ENCODE measurements at regions not wholly inside any gene's neighbourhood (a gene's known extent, or its start where the extent isn't known, plus 50 kb on each side); places are given as distances from the start of the nearest gene placed in this dataset.

DNA sequence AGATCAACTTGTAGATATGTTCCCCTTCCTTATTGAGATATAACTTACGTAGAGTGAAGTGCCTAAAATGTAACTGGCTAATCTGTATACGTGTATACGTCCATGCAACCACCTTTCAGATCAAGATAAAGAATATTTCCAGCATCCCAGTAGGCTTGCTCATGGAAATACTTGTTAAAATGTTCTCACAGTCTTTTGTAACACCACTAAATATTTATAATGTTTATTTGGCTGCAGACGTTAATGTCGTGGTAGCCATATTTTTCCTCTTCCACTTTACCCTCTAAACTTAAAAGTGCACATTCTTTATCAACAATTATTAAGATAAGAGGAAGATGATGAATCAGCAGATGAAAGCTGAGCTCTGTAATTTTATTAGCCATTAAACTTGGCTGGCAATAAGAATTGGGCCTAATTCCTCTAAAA is 447.4 kb downstream of the AEBP2 start:
- no peak overlapping the region for H2AFZ ChIP-seq (ENCODE audit: low read length)
- no peak overlapping the region for H3K4me3 ChIP-seq (ENCODE audit: low read length)
- H3K9me3 ChIP-seq (replicated peaks; ENCODE audit: insufficient read depth, low read length), result no peaks in the 10 kb centered on the region
- no peak overlapping the region for H3K27ac ChIP-seq (ENCODE audit: low read length)
- H3K9ac ChIP-seq (ENCODE audit: low read length), result no peak overlapping the region
- H3K4me2 ChIP-seq (ENCODE audit: low read depth, low read length), result no peak overlapping the region
- H3K4me1 ChIP-seq (ENCODE audit: low read length), result no peaks in the 10 kb centered on the region
- H3K79me2 ChIP-seq (ENCODE audit: low read length), result no peaks in the 10 kb centered on the region
- no peaks in the 10 kb centered on the region for H3F3A ChIP-seq (ENCODE audit: insufficient read depth, low read length)
- no peaks in the 10 kb centered on the region for H3K36me3 ChIP-seq (replicated peaks; ENCODE audit: insufficient read depth, low read length)
- no peak for TF ChIP-seq EZH2 (optimal IDR thresholded peaks at IDR 0.05; ENCODE audit: low read depth, low read length)
- TF ChIP-seq, protein P1, sequence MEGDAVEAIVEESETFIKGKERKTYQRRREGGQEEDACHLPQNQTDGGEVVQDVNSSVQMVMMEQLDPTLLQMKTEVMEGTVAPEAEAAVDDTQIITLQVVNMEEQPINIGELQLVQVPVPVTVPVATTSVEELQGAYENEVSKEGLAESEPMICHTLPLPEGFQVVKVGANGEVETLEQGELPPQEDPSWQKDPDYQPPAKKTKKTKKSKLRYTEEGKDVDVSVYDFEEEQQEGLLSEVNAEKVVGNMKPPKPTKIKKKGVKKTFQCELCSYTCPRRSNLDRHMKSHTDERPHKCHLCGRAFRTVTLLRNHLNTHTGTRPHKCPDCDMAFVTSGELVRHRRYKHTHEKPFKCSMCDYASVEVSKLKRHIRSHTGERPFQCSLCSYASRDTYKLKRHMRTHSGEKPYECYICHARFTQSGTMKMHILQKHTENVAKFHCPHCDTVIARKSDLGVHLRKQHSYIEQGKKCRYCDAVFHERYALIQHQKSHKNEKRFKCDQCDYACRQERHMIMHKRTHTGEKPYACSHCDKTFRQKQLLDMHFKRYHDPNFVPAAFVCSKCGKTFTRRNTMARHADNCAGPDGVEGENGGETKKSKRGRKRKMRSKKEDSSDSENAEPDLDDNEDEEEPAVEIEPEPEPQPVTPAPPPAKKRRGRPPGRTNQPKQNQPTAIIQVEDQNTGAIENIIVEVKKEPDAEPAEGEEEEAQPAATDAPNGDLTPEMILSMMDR (IDR thresholded peaks at IDR 0.05; ENCODE audit: low read length), result no peak
- no peak for TF ChIP-seq EZH2phosphoT487 (IDR thresholded peaks at IDR 0.05; ENCODE audit: low read length)
- H4K20me1 ChIP-seq (ENCODE audit: insufficient read depth, low read length), result no peaks in the 10 kb centered on the region
- no peaks in the 10 kb centered on the region for H3K9me2 ChIP-seq (replicated peaks; ENCODE audit: insufficient read depth, low read length)
- no peaks in the 10 kb centered on the region for H3K27me3 ChIP-seq (replicated peaks; ENCODE audit: insufficient read depth, low read length)
- DNase-seq, result no peak

DNA sequence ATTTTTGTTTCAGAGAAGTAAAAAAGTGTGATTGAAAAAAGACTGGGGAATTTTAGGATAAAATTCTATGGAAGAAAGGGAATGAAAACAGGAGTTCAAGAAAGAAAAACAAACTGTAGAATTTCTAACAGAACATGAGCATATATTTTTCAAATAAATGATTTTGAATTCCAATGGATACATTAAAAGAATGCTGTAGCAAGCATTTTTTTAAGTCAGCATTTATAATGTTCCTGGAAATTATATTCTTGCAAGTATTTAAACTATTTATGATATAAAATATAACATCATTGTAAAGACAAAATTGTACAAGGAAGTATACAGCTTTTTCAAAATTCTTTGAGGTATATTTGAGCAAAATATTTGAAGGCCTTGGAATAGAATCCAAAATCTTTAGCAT is 450.7 kb downstream of the AEBP2 start:
- H3K9me2 ChIP-seq (replicated peaks; ENCODE audit: insufficient read depth, low read length), result no peaks in the 10 kb centered on the region
- H2AFZ ChIP-seq (ENCODE audit: low read length), result no peak overlapping the region
- H4K20me1 ChIP-seq (ENCODE audit: insufficient read depth, low read length), result no peaks in the 10 kb centered on the region
- peaks cover 19% of the 10 kb centered on the region for H3K4me1 ChIP-seq (ENCODE audit: low read length)
- H3K9ac ChIP-seq (ENCODE audit: low read length), result no peak overlapping the region
- H3K4me3 ChIP-seq (ENCODE audit: low read length), result no peak overlapping the region
- H3K9me3 ChIP-seq (replicated peaks; ENCODE audit: insufficient read depth, low read length), result no peaks in the 10 kb centered on the region
- TF ChIP-seq EZH2 (optimal IDR thresholded peaks at IDR 0.05; ENCODE audit: low read depth, low read length) (no peak), EZH2phosphoT487 (IDR thresholded peaks at IDR 0.05; ENCODE audit: low read length) (no peak)
- TF ChIP-seq, protein P1 (IDR thresholded peaks at IDR 0.05; ENCODE audit: low read length), result no peak
- H3K27me3 ChIP-seq (replicated peaks; ENCODE audit: insufficient read depth, low read length), result no peaks in the 10 kb centered on the region
- DNase-seq, result no peak
- no peak overlapping the region for H3K27ac ChIP-seq (ENCODE audit: low read length)
- no peaks in the 10 kb centered on the region for H3K79me2 ChIP-seq (ENCODE audit: low read length)
- H3K36me3 ChIP-seq (replicated peaks; ENCODE audit: insufficient read depth, low read length), result no peaks in the 10 kb centered on the region
- no peak overlapping the region for H3K4me2 ChIP-seq (ENCODE audit: low read depth, low read length)
- peaks cover 9% of the 10 kb centered on the region for H3F3A ChIP-seq (ENCODE audit: insufficient read depth, low read length)

DNA sequence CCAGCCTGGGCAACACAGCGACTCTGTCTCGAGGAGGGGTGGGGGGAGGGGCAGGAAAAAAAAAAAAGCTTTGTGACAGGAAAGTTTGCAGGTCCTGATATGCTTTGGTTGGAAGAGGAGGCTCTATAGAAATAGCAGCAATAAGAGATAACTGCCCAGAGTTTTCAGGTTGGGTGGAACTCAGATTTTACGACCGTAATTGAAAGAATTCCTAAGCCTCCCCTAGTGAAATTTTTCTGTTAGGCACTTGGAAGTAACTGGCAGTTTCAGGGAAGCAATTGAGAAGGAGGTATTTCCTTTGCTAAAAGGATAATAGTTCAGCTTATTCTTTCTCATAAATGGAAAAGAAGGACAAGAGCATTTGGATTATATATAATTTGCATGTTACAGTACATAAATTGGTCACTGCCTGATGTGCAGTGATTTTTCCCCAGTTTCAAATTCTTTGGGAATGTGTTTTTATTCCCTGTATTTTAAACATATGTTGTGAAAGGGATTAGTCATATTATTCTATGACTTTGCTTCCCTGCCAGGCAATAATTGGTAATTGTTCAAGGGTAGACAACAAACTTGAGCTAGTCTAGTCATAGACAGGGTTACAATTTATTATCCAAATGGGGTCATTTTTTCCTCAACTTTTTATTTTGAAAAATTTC is 452.8 kb downstream of the AEBP2 start:
- no peaks in the 10 kb centered on the region for H3K36me3 ChIP-seq (replicated peaks; ENCODE audit: insufficient read depth, low read length)
- no peak overlapping the region for H3K4me2 ChIP-seq (ENCODE audit: low read depth, low read length)
- H3K27me3 ChIP-seq (replicated peaks; ENCODE audit: insufficient read depth, low read length), result no peaks in the 10 kb centered on the region
- no peak overlapping the region for H3K4me3 ChIP-seq (ENCODE audit: low read length)
- H3K9me3 ChIP-seq (replicated peaks; ENCODE audit: insufficient read depth, low read length), result no peaks in the 10 kb centered on the region
- no peaks in the 10 kb centered on the region for H3K79me2 ChIP-seq (ENCODE audit: low read length)
- no peak overlapping the region for H3K27ac ChIP-seq (ENCODE audit: low read length)
- no peaks in the 10 kb centered on the region for H3K9me2 ChIP-seq (replicated peaks; ENCODE audit: insufficient read depth, low read length)
- peaks cover 32% of the 10 kb centered on the region for H3K4me1 ChIP-seq (ENCODE audit: low read length)
- peaks cover 17% of the 10 kb centered on the region for H3F3A ChIP-seq (ENCODE audit: insufficient read depth, low read length)
- no peak for DNase-seq
- no peaks in the 10 kb centered on the region for H4K20me1 ChIP-seq (ENCODE audit: insufficient read depth, low read length)
- H3K9ac ChIP-seq (ENCODE audit: low read length), result no peak overlapping the region
- TF ChIP-seq EZH2phosphoT487 (IDR thresholded peaks at IDR 0.05; ENCODE audit: low read length) (no peak), EZH2 (optimal IDR thresholded peaks at IDR 0.05; ENCODE audit: low read depth, low read length) (no peak)
- TF ChIP-seq, protein P1 (IDR thresholded peaks at IDR 0.05; ENCODE audit: low read length), result no peak
- H2AFZ ChIP-seq (ENCODE audit: low read length), result no peak overlapping the region
